ENCODE measurements at regions not wholly inside any gene's neighbourhood (a gene's known extent, or its start where the extent isn't known, plus 50 kb on each side); places are given as distances from the start of the nearest gene placed in this dataset.
A peak's percentile ranks its signal among the peaks of the same experiment; 100 is the strongest.
"Not testable (repeated sequence)": the region's sequence is repeated elsewhere in the genome, so short reads cannot be mapped to it uniquely, and the experiment has no call there.

DNA sequence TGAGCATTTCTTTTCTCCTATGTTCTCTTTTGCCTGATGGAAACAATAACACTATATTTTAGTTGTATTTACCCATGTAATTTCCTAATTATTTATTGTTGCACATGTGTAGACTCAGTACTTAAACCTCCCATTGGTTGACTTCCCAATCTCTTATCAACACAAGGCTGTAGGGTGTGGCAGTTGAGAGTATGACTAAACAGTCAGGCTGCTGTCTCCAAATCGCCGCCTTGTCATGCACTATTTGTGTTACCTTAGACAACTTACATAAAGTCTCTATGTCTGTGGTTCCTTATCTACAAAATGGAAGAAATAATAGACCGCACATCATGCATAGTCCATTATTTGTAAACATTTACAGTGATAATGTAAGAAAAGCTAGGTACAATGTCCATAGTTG lies 68.9 kb upstream of the EFNA5 start:
- no peaks in the 10 kb centered on the region for H4K20me1 ChIP-seq (ENCODE audit: insufficient read depth, low read length)
- TF ChIP-seq, protein P1, sequence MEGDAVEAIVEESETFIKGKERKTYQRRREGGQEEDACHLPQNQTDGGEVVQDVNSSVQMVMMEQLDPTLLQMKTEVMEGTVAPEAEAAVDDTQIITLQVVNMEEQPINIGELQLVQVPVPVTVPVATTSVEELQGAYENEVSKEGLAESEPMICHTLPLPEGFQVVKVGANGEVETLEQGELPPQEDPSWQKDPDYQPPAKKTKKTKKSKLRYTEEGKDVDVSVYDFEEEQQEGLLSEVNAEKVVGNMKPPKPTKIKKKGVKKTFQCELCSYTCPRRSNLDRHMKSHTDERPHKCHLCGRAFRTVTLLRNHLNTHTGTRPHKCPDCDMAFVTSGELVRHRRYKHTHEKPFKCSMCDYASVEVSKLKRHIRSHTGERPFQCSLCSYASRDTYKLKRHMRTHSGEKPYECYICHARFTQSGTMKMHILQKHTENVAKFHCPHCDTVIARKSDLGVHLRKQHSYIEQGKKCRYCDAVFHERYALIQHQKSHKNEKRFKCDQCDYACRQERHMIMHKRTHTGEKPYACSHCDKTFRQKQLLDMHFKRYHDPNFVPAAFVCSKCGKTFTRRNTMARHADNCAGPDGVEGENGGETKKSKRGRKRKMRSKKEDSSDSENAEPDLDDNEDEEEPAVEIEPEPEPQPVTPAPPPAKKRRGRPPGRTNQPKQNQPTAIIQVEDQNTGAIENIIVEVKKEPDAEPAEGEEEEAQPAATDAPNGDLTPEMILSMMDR (IDR thresholded peaks at IDR 0.05; ENCODE audit: extremely low read depth, low read depth, low read length) = no peak
- H3K4me1 ChIP-seq (ENCODE audit: insufficient read depth, low read length) = no peaks in the 10 kb centered on the region
- H3K9me3 ChIP-seq (ENCODE audit: low read depth, low read length) = no peaks in the 10 kb centered on the region
- no peaks in the 10 kb centered on the region for H3K36me3 ChIP-seq (ENCODE audit: insufficient read depth, low read length)
- no peak for DNase-seq (ENCODE audit: insufficient read length, low spot score, missing footprints)
- H2AFZ ChIP-seq (ENCODE audit: low read length) = no peak overlapping the region
- H3K27me3 ChIP-seq (ENCODE audit: insufficient read depth, low read length) = no peaks in the 10 kb centered on the region
- no peak overlapping the region for H3K4me3 ChIP-seq (ENCODE audit: insufficient read depth, low read length)
- no peak overlapping the region for H3K4me2 ChIP-seq (ENCODE audit: insufficient read depth, low read length)
- H3K27ac ChIP-seq (ENCODE audit: low read depth, low read length) = no peak overlapping the region
- H3K79me2 ChIP-seq (ENCODE audit: insufficient read depth, low read length) = no peaks in the 10 kb centered on the region

DNA sequence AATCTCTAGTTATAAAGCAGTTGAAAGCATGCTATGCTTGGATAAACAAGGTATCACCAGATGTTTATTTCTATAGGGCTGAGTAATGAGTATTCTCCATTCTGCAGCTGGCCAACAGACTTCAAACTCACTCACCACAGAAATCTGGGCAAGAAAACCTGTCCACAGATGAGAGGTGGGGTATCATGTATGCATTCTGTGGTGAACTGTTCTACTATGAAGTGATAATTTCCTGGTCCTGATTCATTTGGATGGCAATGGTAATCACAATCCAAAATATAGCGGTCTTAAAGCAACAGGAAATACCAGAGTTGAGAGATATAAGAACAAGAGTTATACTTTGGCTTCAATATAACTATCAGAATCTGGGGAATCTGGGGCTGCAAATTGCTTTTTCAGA lies 65.9 kb upstream of the EFNA5 start:
- Histone ChIP-seq H3K79me2 (ENCODE audit: insufficient read depth, low read length) (no peaks in the 10 kb centered on the region), H3K36me3 (ENCODE audit: insufficient read depth, low read length) (no peaks in the 10 kb centered on the region), H2AFZ (ENCODE audit: low read length) (no peak overlapping the region), H3K9me3 (ENCODE audit: low read depth, low read length) (no peaks in the 10 kb centered on the region), H3K27me3 (ENCODE audit: insufficient read depth, low read length) (no peaks in the 10 kb centered on the region), H3K4me3 (ENCODE audit: insufficient read depth, low read length) (no peak overlapping the region), H4K20me1 (ENCODE audit: insufficient read depth, low read length) (no peaks in the 10 kb centered on the region), H3K4me2 (ENCODE audit: insufficient read depth, low read length) (no peak overlapping the region), H3K27ac (ENCODE audit: low read depth, low read length) (no peak overlapping the region), H3K4me1 (ENCODE audit: insufficient read depth, low read length) (no peaks in the 10 kb centered on the region)
- TF ChIP-seq, protein P1 (IDR thresholded peaks at IDR 0.05; ENCODE audit: extremely low read depth, low read depth, low read length) = no peak
- peak; percentile 59 for DNase-seq (ENCODE audit: insufficient read length, low spot score, missing footprints)

DNA sequence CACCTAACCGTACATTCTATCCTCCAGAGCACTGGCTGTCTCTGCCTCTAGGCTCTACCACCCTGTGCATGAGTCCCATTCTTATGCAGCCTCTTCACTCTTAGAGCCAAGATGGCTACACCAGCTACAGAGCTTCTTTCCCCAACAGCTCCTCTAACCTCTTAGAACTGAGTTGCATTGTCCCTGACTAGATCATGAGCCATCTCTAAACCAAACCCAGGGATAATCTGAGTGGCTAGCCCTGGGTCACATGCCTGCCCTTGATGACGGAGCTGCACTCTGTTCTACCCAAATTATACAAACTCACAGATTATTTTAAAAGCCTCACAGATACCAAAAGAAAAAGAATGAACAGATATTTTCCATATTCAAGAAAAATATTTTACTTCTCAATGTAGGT lies 65.4 kb upstream of the EFNA5 start:
- H3K9me3 ChIP-seq (ENCODE audit: low read depth, low read length); H3K27ac ChIP-seq (ENCODE audit: low read depth, low read length); H3K79me2 ChIP-seq (ENCODE audit: insufficient read depth, low read length); DNase-seq (ENCODE audit: insufficient read length, low spot score, missing footprints); H2AFZ ChIP-seq (ENCODE audit: low read length); H3K27me3 ChIP-seq (ENCODE audit: insufficient read depth, low read length); H3K4me2 ChIP-seq (ENCODE audit: insufficient read depth, low read length); H3K4me3 ChIP-seq (ENCODE audit: insufficient read depth, low read length); H3K36me3 ChIP-seq (ENCODE audit: insufficient read depth, low read length); H4K20me1 ChIP-seq (ENCODE audit: insufficient read depth, low read length); H3K4me1 ChIP-seq (ENCODE audit: insufficient read depth, low read length): not testable (repeated sequence)

DNA sequence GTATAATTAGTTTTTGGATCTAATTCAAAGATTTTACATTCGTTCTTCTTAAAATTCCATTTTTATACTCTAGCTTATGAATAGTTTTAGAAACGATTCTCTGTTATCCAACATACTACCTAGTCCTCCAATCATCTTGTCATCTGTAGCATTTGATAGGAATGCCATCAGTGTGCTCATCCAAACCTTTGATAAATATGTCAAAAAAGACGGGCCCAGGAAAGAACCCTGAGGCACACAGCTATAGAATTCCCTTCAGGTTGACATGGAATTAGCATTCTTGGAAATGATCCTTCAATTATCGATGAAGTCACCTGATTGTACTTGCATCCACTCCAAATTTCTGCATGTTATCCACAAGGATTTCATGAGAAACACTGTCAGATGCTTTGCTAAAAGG lies 64.8 kb upstream of the EFNA5 start:
- no peak for DNase-seq (ENCODE audit: insufficient read length, low spot score, missing footprints)
- H2AFZ ChIP-seq (ENCODE audit: low read length) = no peak overlapping the region
- H3K27me3 ChIP-seq (ENCODE audit: insufficient read depth, low read length) = no peaks in the 10 kb centered on the region
- no peaks in the 10 kb centered on the region for H3K4me1 ChIP-seq (ENCODE audit: insufficient read depth, low read length)
- no peaks in the 10 kb centered on the region for H3K9me3 ChIP-seq (ENCODE audit: low read depth, low read length)
- TF ChIP-seq, protein P1 (IDR thresholded peaks at IDR 0.05; ENCODE audit: extremely low read depth, low read depth, low read length) = no peak
- no peak overlapping the region for H3K4me3 ChIP-seq (ENCODE audit: insufficient read depth, low read length)
- H3K27ac ChIP-seq (ENCODE audit: low read depth, low read length) = no peak overlapping the region
- no peaks in the 10 kb centered on the region for H4K20me1 ChIP-seq (ENCODE audit: insufficient read depth, low read length)
- no peaks in the 10 kb centered on the region for H3K36me3 ChIP-seq (ENCODE audit: insufficient read depth, low read length)
- no peak overlapping the region for H3K4me2 ChIP-seq (ENCODE audit: insufficient read depth, low read length)
- H3K79me2 ChIP-seq (ENCODE audit: insufficient read depth, low read length) = no peaks in the 10 kb centered on the region

DNA sequence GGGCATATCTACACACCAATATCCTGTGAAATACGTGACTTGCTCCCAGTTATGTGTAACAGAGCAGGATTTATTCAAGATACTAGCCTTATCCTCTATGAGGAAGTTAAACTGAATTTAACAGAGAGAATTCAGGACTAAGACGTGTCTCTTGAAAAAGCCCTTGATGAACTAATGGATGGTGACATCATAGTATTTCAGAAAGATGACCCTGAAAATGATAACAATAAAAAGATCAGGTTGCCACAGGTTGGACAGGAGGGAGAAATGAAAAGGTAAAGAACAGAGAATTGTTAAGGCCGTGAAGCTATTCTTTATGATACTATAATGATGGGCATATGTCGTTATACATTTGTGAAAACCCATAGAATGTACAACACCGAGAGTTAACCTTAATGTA lies 56.2 kb upstream of the EFNA5 start:
- Histone ChIP-seq H3K27ac (ENCODE audit: low read depth, low read length) (no peak overlapping the region), H3K79me2 (ENCODE audit: insufficient read depth, low read length) (no peaks in the 10 kb centered on the region), H3K36me3 (ENCODE audit: insufficient read depth, low read length) (no peaks in the 10 kb centered on the region), H2AFZ (ENCODE audit: low read length) (no peak overlapping the region), H3K9me3 (ENCODE audit: low read depth, low read length) (no peaks in the 10 kb centered on the region), H3K4me3 (ENCODE audit: insufficient read depth, low read length) (no peak overlapping the region), H4K20me1 (ENCODE audit: insufficient read depth, low read length) (no peaks in the 10 kb centered on the region), H3K4me1 (ENCODE audit: insufficient read depth, low read length) (no peaks in the 10 kb centered on the region), H3K27me3 (ENCODE audit: insufficient read depth, low read length) (no peaks in the 10 kb centered on the region), H3K4me2 (ENCODE audit: insufficient read depth, low read length) (no peak overlapping the region)
- DNase-seq (ENCODE audit: insufficient read length, low spot score, missing footprints) = no peak
- TF ChIP-seq, protein P1 (IDR thresholded peaks at IDR 0.05; ENCODE audit: extremely low read depth, low read depth, low read length) = no peak
